EH (cell line): ENCODE measurements at regions not wholly inside any gene's neighbourhood (a gene's known extent, or its start where the extent isn't known, plus 50 kb on each side); places are given as distances from the start of the nearest gene placed in this dataset.

Experiments
- DNase-seq: peaks from one replicate; pipeline ENCODE4 v3.0.0-alpha.2; 2015; ENCODE audit warnings: low read depth

DNA sequence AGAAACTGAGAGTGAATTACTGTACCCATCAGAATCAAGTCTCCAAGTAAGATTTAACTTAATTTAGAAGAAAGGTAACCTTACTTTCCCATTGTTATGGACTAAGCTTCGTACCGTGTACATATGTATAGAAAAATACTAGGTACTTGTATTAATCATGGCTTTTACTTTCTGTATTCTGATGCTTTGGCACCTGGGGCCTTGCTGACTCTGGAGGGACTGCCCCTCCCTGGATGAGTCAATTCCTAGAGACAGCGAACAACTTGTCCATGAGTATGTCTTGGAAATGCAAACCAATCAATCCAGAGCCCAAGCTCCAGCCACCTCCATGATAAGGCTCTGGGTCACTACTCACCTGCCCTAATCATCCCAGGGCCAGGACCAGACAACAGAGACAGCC, 50.0 kb upstream of the DGKG start:
- DNase-seq, result no peak
